Fibroblast of lung (primary cell): ENCODE measurements at regions not wholly inside any gene's neighbourhood (a gene's known extent, or its start where the extent isn't known, plus 50 kb on each side); places are given as distances from the start of the nearest gene placed in this dataset.

ENCODE experiments used
- EZH2 ChIP-seq: IDR thresholded peaks from 2 replicates; pipeline ENCODE4 v1.5.1; 2012; ENCODE audit warnings: low read length, control low read depth, mild to moderate bottlenecking; ENCODE audit errors: missing control alignments
- TF ChIP-seq, protein P1 (sequence below), 2 donors: IDR thresholded peaks in 1 of 2; conservative IDR thresholded peaks in 1 of 2; 1 replicate in 1 of 2; 2 replicates in 1 of 2; pipeline ENCODE4 v1.5.1; 2011 to 2012; ENCODE audit warnings: low read length in 2 of 2, control low read depth in 1 of 2, inconsistent platforms in 1 of 2, low read depth in 1 of 2, mild to moderate bottlenecking in 1 of 2

DNA sequence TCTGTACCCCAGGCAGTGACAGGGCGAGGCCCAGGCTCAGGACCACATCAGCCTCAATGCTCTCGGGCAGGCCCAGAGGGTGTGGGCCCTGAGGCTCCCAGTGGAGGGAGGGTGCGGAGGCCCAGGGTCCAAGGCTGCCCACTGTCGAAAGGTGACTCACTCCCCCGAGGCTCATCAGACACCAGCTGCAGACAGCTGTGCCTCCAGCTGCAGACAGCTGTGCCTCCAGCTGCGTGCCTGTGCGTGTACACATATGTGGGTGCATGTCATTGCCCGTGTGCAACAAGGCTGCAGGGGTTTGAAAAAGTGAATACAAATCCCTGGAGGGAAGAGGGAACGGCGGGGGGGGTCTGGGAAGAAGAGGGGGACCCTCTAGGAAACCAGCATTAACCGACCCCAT is 134.3 kb downstream of the BRD1 start:
- TF ChIP-seq, protein P1, sequence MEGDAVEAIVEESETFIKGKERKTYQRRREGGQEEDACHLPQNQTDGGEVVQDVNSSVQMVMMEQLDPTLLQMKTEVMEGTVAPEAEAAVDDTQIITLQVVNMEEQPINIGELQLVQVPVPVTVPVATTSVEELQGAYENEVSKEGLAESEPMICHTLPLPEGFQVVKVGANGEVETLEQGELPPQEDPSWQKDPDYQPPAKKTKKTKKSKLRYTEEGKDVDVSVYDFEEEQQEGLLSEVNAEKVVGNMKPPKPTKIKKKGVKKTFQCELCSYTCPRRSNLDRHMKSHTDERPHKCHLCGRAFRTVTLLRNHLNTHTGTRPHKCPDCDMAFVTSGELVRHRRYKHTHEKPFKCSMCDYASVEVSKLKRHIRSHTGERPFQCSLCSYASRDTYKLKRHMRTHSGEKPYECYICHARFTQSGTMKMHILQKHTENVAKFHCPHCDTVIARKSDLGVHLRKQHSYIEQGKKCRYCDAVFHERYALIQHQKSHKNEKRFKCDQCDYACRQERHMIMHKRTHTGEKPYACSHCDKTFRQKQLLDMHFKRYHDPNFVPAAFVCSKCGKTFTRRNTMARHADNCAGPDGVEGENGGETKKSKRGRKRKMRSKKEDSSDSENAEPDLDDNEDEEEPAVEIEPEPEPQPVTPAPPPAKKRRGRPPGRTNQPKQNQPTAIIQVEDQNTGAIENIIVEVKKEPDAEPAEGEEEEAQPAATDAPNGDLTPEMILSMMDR (conservative IDR thresholded peaks at IDR 0.05 in 1 of 2, IDR thresholded peaks at IDR 0.05 in 1 of 2; ENCODE audit: low read depth in 1 of 2, low read length in 2 of 2): no peak
- TF ChIP-seq EZH2: no peak
